HG03469 (cell line): ENCODE measurements at regions not wholly inside any gene's neighbourhood (a gene's known extent, or its start where the extent isn't known, plus 50 kb on each side); places are given as distances from the start of the nearest gene placed in this dataset.

Experiments
- ATAC-seq: cut with Tn5 transposase; IDR thresholded peaks from one replicate; pipeline ENCODE4 v1.9.1; 2021; ENCODE audit warnings: mild to moderate bottlenecking, moderate library complexity, moderate number of reproducible peaks; ENCODE audit not compliant: unreplicated experiment

GRCh38 chr9:89874351-89875321 lies 269.8 kb downstream of the GADD45G start:
- ATAC-seq, result no peak

DNA sequence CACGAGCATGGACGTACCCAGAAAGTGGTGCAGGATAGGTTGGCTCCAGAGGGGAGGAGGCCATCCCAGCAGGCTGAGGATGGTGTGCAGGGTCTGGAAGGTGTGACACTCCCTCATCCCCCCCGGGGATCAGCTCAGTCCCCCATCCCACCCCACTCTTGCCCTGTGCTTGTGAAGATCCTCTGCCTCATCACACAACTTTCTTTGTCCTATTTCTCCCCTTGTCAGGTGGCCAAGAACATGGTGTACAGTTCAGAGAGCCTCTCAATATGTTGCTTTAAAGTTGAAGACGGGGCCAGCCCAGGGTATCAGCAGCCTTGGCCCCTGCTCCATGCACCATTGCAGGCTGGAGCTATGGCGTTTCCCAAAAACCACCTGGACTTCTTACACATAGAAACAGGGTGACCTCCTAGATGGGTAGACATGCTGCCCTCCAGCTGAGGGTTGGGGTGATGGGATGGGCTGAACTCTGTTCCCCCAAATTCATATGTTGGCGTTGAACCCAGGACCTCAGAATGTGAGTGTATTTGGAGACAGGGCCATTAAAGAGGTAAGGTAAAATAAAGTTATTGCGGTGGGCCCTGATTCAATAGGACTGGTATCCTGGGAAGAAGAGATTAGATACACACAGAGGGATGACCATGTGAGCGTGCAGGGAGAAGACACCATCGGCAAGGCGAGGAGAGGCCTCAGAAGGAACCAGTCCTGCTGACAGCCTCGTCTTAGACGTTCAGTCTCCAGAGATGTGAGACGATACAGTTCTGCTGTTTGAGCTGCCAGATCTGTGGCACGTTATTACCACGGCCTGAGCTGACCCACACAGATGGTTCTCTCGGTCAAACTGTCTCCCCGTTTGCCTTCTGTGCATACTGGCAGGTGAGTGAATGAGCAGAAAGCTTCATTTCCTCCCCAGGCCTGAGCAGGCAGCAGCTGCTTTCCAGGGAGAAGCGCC lies 272.5 kb downstream of the GADD45G start:
- ATAC-seq, result no peak

GRCh38 chr9:89878003-89878411 lies 273.2 kb downstream of the GADD45G start:
- ATAC-seq, result no peak

DNA sequence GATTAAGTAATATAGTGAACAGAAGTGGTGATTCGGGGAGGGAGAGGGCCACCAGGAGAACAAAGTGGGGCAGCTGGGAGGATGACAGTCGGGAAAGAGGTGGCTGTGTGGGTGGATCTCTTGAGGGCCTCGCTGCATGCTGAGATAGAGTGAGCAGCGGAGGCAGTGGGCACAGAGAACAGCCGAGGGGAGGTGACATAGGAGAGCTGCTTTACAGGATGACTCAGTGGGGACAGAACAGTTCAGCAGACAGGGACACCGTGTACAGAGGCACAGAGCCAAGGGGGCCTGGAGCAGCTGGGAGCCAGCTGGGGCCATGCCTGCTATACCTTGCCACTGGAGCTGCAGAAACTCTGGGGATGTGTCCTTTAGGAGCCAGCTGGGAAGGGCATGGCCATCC lies 273.9 kb downstream of the GADD45G start:
- ATAC-seq, result no peak

- ATAC-seq, result no peak
Observed at GRCh38 chr9:89879276-89879675, 274.5 kb downstream of the GADD45G start.

DNA sequence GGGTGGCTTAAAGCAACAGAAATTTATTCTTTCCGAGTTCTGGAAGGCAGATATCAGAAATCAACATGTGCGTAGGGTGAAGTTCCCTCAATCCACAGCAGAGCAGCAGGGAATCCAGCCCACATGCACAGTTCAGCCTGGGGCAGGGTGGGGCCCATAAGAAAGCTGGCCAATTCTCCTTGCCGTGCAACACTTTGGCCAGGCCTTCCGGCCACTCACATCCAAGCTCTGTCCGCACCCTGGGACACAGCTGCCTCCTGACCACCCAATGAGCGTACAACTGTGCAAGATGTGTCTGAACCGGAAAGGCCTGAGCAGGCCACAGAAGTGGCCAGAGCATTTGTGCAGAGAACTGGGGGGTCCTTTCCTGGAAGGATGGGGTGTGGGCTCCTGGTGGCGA lies 274.9 kb downstream of the GADD45G start:
- ATAC-seq, result no peak

DNA sequence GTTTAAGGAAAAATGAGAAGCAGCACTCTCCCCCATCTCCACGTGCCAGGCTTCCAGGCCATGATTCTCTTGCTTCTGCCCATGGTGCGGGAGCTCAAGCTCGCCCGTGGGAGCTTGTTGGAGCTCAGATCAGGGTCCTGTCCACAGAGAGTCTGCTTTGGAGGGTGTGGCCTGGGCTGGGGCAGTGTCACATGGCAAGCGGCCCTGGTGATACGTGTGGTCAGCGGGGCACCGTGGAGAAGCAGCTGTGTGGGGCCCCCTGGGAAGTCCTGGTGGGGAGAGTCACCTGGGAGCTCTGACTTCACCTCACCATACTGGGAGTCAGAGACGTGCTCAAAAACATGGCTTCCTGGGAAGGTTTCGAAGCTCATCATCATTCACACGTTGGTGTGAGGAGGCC lies 275.3 kb downstream of the GADD45G start:
- no peak for ATAC-seq

DNA sequence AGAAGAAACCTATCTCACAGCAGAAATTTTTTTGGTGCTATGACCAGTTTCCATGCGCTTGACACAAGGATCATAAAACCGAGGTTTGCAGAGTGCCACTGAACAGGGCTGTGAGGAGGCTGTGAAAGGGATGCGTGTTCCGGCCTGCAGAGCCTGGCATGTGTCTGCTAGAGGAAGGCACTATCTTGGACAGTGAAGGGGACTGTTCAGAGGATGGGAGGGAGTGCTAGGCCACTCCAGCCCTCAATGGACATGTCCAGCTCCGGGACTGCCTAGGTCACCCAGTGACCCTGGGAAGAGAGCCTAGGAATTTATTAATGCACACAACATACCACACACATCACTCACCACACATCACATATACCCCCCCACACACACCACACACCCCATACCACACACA lies 275.9 kb downstream of the GADD45G start:
- no peak for ATAC-seq

GRCh38 chr9:89881431-89881830 lies 276.6 kb downstream of the GADD45G start:
- no peak for ATAC-seq

DNA sequence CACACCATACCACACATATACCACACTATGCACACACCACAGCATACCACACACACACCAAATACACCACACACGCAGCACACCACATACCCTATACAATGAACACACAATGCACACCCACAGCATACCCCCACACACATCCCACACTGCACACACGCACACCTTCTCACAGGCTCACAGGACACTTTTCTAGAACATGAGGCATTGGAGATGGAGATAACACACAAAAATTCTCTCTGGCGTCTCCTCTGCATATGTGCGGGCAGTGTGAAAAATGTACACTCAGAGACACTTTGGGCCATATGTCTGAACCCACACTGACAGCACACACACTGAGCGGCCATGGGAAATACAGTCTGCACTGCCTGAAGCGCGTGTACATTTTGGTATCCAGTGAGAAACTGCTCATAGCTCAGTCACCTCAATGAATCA lies 278.1 kb downstream of the GADD45G start:
- ATAC-seq, result no peak

DNA sequence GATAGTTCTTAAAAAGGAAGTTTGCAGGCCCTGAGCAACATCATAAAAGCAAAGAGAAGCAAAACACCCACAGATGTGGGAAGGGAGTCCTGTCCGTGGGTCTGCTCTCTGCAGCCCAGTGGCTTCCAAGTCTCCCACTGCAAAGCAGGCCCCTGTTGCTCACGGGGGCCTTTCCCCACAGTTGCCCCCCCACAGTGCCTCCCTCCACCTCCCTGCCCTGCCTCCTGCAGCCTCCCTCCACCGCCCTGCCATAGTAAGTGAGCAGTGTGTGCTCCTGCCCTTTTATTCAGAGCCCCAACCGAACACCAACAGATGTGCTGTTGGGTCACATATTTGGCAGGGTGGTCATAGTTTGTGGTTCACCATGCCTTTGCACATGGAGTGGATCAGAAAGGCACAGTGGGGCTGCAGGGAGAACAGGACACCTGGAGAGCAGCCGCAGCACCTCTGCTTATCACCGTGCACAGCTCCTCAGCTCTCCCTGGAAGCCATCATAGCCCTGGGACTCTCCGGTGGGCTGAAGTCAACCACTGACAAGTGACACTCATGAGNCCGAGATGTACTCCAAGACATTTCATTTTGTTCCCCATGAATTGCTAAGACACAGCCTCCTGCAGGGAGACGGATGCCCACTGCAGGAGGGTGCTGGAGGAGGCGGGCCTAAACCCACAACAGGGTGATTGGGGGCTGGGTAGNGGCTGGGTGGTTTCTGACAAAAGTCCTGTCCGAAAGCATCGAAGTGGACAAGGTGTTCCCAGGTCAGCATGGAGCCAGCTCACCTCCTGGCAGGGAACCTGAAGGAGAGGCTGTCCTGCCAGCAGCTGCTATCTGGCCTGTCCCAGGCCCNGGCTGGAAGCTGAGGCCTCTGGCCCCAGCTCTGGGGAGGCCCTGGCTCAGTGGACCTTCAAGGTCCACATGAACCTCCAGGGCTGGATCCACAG lies 278.9 kb downstream of the GADD45G start:
- no peak for ATAC-seq

DNA sequence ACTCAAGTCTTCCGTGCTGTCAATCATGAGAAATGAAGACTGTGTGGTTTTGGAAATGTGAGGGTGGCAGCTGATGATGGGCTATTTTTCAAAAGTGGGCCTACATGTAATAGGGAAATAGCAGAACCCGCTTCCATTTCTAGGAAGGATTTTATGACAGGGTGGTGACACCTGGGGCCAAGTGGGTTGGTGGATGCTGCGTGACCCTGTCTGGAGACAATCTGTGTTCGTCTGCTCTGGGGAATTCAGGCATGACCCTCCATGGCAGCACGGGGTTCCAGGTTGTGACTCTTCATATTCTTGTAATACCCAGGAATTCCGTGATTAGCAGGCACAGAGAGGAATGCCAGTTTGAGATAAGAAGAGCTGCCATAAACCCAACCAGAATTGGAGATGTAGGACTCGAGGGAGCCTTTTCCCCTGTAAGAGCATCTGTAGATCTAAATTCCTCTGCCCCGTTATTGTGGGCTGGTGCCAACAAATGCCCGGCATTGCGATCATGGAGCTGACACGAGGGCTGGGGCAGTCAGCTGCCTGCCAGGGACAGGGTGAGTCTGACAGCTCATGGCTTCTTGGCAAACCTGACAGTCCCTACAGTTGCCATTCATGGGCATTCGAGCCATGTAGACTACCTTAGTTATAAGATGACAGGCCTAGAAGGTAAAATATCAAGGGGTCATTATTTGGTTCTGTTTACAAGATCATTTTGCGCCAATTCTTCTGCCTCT lies 279.7 kb downstream of the GADD45G start:
- ATAC-seq, result no peak

DNA sequence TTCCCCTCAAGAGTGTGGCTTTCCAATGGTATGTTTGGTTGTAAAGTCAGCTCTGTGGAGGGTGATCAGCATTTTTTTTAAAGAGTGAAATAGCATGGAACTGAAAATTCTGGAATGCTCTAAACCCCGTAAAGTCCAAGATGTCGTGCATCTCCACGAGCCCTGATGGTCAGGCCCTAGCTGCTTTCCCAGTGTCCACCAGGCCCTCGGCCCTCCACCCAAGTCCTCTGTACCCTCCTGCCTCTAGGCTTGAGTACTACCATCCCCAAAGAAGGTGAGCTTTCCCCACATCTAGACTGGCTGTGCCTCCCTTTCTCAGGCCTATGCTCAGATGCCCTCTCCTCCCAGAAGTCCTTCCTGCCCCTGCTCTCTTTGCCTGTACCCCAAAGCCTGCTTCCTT lies 280.3 kb downstream of the GADD45G start:
- no peak for ATAC-seq

DNA sequence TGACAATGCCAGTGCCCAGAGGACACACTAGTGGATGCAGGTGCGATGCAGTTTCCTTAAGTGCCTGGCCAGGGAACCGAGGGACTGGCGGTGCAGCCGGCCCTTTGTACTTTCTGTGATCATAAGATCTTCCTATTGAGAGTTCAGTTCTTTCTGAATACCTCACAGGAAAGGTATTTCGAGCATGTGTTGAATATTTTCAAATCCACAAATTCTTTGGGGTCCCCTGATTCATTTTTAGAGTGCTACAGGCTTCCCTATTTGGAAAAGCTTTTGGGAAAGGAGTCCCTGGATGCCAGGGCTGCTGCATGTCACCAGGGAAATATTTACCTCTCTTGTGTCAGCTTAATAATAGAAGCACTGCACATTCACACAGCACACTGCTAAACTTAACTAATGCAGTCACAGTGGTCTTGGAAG lies 281.5 kb downstream of the GADD45G start:
- ATAC-seq, result no peak

- ATAC-seq, result no peak
Observed at GRCh38 chr9:89887286-89887685, 282.5 kb downstream of the GADD45G start.

- no peak for ATAC-seq
Observed at GRCh38 chr9:89888233-89888632, 283.4 kb downstream of the GADD45G start.

- no peak for ATAC-seq
Observed at GRCh38 chr9:89888677-89889076, 283.9 kb downstream of the GADD45G start.

- ATAC-seq, result no peak
Observed at GRCh38 chr9:89889865-89890264, 285.1 kb downstream of the GADD45G start.

- ATAC-seq, result no peak
Observed at GRCh38 chr9:89890326-89890980, 285.6 kb downstream of the GADD45G start.
